HG03442 (cell line): ENCODE measurements at regions not wholly inside any gene's neighbourhood (a gene's known extent, or its start where the extent isn't known, plus 50 kb on each side); places are given as distances from the start of the nearest gene placed in this dataset.

Source experiments
- ATAC-seq: cut with Tn5 transposase; IDR thresholded peaks from one replicate; pipeline ENCODE4 v1.9.1; 2021; ENCODE audit warnings: mild to moderate bottlenecking, moderate library complexity; ENCODE audit not compliant: unreplicated experiment

DNA sequence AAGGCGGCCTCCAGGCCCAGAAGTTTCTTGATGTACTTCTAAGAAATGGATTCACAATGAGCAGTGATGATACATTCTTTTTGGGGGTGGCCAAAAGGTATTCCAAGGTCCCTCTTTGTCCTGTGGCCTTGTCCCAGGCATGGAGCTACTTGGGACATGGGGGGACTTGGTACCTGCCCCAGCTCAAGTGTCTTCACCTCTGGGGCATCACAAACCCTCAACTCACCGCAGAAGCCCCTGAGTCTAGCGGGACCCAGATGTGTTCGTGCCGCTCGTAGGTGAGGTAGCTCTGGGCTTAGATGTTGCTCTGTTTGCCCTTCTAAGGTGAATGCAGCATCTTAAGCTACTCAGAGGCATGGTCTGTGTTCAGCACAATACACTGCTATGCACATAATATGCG is 338.0 kb upstream of the IRX4 start:
- ATAC-seq, result no peak

DNA sequence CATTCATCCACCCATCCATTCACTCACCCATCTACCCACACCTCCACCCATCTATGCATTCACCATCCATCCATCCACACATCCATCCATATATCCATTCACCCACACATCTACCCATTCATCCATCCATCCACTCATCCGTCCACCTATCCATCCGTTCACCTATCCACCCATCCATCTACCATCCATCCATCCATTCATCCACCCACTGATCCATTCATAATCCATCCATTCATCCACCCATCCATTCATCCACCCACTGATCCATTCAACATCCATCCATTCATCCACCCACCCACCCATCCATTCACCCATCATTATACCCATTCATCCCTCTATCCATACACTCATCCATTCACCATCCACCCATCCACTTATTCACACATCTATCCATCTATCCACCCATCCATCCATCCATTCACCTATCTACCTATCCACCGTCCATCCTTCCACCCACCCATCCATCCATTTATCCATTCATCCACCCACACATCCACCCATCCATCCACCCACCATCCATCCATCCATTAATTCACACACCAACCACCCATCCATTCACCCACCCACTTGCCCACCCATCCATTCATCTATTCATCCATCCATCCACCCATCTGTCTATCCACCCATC is 336.5 kb upstream of the IRX4 start:
- ATAC-seq, result no peak

DNA sequence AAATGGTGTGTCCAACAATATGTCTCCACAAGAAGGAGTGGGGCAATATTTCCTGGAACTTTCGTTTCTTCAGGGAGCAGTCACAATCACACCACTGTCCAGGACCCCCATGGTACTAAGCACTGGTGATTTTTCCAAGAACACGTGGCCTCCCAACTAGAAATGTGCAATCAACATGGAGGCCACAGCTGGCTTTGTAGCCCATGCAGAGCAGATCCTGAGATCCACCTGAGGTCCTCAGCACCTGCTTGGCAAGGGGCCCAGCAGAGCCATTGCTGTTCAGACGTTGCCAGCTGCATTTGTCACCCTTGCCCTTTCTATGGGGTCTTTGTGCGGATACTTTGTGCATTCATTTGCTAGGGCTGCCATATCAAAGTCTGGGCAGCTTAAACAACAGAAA is 334.5 kb upstream of the IRX4 start:
- no peak for ATAC-seq

DNA sequence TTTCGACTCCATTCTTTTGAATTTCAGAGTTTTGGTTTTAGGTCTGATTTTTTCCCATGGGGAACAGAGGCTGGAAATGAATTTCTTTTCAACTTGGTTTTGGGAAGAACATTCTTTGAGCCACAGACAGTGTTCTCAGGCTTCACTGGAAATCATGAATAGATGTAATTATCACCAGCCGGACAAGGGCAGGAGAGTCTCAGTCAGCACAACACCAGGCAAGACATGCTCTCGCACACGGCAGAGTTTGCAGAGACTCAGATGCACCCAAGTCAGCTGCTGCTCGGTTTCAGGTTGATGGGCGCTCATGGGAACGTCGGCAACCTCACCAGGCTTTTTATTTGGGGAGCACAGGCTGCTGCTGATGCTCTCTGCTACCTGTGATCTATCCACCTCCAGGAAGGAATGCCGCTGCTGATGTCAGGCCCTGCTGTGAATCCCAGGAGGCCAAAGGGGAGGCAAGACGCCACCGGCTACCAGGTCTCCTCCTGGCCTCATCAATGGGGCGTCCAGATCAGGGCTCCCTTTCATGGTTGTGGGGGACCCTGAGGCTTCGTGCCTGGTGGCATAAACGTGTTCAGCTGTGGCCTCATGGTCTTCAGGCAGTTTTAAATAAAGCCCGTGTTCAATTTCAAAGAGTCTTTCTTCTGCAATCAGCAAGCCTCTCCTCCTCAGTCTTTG is 332.3 kb upstream of the IRX4 start:
- ATAC-seq, result no peak

DNA sequence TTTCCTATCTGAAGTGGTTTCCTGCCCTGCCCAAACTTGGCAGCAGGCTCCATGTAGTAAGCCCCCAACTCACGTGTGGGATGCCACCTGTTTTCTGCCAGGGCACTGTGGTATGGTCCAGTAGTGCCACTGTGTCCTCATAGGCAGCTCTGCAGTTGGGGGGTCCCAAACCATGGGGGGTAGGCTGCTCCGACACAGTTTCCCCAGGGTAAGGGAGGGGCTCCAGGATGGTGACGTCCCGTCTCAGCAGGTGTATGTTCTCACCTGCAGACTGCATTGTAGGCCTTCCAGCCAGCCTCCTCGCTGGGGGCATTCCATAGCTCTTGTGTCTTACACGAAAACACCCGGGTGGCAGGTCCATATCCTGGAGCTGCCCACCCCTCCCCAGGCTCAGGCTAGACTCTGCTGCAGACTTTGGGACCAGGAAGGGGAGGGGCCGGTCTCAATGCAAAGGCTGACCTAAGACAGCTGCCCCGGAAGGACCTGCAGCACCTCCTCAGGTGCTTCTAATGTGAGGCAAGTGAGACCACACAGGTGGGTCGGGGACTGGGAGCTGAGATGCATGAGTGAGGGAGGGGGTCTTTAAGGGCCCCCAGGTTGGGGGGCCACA is 330.5 kb upstream of the IRX4 start:
- no peak for ATAC-seq

DNA sequence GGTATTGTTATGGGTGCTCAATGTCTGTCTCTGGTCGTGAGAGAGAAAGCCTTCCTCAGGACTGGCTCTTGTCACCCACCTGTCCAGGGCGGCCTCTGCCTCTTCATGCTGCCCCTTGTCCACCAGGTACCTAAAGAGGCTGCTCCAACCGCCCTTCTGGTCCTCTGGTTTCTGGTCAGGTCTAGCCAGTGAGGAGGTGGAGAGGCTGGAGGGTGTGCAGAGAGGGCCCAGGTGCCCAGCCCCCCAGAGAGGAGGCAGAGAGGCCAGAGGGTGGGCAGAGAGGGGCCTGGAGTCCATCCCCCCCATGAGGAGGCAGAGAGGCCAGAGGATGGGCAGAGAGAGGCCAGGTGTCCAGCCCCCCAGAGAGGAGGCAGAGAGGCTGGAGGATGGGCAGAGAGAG is 329.8 kb upstream of the IRX4 start:
- no peak for ATAC-seq

DNA sequence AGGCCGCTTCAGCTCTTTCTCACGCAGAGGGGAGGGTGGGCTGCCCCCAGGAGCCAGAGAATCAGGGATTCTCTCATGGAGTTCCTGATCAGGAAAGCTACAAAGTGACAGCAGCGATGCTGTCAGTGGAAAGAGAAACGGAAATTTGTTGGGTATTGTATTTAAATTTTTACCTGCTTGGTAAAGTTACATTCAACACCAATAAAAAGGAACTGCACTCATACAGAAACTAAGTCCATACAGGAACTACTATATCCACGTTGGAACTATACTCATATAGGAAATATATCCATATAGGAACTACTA is 325.5 kb upstream of the IRX4 start:
- ATAC-seq, result no peak

DNA sequence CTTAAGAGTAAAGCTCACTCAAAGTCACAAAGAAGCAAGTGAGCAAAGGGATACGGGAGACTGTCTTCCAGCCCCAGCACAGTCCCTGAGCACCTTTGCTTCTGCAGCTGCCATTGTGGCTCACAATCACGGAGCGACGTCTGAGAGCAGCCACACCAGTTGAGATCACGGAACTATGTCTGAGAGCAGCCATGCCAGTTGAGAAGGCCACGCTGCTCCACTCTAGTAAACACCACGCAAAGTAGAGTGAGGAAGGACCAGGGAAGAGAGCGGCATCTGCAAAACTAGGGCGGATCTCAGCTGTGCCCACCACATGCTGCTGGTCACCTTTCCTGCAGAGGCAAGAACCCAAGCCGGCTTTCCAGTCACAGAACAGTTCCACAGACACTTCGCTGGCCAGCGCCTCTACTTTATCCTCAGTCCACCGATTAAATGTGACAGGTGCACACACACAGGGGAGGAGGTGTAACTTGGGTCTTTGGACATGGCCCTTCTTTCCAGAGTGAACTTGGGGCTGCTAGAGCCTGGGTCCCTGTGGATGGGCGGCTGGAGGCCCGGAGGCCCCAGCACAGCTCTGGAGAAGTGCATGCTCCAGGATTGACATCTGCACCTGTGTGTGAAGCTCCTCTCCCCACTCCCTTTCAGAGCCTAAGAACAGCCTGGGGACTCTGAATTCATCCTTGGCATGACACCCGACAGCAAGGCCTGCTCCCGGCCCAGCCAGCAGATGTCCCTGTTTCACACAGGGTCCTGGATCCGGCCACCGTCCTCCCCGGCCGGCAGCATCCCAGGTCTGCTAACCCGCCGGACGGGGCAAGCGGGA is 324.9 kb upstream of the IRX4 start:
- ATAC-seq, result no peak

DNA sequence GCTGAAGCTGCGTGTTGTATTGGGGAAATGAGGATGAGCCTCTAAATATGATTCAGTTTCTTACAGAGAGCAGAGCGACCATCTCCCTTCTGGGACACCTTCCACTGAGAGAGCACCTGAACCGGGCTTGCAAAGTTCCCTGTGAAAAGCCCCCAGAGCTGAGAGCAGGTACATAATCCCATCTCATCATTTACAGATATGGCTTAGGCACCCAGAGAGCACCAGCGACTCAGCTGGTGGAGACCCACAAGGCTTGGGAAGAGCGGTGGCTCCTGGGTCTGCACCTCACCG is 324.3 kb upstream of the IRX4 start:
- ATAC-seq, result no peak

DNA sequence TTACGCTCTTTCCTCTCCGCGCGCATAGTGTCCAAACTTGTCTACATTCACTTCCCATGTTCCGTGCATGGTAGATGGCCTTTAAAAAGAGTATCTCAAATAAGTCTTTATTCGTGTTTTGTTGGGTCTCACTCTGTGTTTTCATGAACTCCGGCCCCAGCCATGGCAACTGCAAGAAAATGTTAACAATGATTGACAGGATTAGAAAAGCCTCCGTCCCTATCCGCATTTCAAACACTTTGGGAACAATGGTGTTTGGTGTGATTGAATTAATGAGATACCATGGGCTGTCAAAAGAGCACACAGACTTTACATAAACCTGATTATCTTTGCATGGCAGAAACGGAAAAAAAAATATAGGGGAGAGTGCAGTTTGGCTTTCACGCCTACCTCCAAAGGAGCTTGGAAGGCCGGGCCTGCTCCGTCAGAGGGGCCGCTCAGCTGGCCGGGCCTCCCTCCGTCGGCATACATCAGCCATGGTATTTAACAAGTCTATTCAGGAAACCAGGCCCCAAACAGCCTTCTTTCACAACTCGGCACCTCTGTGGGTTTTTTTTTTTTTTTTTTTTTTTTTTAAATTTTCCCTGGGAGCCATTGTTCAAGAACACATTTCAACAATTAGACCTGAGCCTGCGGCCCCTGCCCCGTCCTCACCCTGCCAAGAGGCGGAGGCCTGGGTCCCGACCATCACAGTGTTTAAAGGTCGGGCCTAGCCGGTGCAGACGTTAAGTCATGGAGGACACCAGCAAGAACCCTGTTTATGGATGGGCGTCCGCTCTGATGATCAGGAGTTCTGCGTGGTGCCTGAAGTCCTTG is 323.8 kb upstream of the IRX4 start:
- no peak for ATAC-seq

DNA sequence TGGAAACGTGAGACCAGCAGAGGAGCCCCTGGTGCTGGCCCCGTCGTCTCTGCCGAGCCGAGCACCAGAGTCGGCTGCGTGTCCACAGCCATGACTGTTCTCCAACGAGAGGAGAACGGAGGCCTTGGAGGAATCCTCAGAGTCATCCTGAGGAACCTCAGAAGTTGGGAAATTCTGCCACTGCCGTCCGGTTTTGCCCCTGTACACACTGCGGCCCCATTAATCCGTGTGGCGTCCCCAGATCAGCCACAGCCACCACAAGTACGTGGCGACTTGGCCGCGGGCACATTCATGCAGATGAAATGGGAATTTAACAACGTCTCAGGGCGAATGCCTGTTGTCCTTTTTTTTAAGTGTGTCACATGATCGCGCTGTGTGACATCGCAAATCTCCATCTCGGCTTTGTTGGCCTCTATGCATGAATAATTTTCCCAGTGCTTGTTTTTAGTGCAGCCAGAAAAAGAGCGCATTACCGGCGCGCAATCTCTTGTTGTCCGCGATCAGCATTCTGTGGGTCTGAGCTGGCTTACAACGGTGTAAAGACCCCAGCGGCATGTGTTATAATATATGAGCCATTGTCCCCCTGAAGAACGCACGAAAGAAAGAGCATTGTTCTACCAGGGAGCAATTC is 323.0 kb upstream of the IRX4 start:
- ATAC-seq, result no peak

DNA sequence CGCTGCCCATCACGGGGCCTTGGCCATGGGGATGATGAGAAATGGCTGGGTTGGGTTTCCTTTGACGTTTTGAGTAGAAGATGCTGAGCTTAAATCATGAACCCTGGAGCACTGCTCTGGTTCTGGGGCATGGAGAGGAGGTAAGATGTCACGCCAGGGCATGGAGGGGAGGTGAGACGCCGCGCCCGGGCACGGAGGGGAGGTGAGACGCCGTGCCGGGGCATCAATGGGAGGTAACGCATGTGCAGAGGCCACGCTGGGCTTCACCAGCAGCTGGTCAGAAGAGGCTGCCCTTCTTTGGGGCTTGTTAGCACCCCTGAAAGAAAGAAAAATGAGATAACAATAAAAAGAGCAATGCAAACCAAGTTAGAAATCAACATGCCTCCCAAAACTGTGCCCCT is 322.5 kb upstream of the IRX4 start:
- ATAC-seq, result no peak

DNA sequence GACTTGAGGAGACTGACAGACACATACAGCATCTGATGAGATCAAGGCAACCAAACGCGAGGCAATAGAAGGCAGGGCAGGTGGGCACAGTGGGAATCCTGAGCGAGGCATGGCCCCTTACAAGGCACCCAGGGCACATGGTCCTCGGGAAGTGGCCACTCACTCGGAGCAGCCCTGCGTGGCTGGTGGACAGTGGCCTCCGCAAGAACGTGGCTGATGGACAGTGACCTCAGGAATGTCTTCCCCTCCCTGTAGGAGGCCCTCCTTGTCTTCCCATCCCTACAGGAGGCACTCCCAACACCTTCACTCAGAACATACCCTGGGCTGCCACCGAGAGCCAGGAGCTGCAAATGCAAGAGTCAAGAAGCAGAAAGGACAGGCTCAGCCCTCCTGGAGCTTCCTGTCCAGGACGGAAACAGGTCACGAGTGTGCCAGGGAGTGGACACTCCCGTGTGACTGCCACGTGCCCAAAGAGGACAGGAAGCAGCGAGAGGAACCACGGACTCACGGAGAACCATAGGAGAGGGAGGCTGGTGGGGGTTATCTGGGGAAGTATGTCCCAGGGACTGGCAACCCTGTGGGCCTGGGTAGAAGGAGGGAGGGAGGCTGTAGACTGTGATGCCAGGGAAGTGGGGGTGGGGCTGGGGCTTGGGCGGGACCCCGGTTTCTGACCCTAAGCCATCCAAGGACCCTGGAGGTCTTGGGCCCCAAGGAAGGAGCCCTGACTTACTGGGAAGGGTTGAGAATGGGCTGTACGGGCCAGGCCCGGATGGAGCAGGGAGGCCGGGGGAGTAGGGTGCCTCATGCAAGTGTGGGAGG is 321.9 kb upstream of the IRX4 start:
- ATAC-seq, result no peak

DNA sequence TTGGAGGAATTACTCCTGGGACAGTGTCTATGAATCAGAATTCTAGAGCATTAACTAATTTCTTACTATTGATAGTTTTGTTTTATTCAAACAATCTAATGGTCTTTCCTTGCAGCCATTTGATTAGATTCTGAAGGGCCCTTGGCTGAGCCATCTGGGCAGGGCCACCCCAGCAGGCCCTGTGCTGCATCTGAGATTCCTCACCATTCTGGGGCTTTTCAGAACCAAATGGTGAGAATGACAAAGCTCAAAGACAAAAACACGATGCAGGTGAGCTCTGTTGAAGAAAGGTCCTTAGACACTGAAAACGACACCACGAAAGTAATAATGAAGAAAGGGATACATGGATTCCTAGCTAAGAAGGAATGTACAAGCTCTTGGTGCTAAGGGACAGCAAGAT is 321.0 kb upstream of the IRX4 start:
- ATAC-seq, result no peak

DNA sequence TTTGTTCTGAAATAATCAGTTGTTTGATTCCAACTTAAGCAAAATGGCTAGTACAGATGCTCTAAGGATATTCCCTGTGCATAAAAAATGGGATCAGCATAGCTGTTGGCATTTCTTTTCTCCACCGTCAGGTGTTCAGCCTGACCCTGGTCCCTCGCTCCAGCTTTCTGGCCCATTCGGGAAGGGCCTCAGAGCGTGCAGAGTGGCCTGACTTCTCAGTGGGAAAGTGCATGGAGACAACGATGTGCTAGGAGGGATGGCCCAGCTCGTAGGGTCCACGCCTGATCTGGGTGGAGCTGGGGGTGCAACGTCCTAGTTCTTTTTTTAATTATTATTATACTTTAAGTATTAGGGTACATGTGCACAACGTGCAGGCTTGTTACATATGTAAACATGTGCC is 319.1 kb upstream of the IRX4 start:
- no peak for ATAC-seq

DNA sequence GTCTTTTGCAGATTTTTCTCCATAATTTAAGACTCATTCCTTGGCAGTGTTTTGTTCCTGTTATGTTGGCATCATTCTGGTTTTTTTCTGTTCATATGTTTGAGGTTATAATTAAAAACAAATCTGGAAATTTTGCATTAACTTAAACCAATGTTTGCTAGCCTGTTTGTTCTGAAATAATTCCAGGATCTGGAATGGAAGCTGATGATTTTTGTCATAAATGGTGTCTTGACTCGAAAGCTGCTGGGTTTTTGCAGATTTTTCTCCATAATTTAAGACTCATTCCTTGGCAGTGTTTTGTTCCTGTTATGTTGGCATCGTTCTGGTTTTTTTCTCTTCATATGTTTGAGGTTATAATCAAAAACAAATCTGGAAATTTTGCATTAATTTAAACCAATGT is 318.7 kb upstream of the IRX4 start:
- no peak for ATAC-seq

DNA sequence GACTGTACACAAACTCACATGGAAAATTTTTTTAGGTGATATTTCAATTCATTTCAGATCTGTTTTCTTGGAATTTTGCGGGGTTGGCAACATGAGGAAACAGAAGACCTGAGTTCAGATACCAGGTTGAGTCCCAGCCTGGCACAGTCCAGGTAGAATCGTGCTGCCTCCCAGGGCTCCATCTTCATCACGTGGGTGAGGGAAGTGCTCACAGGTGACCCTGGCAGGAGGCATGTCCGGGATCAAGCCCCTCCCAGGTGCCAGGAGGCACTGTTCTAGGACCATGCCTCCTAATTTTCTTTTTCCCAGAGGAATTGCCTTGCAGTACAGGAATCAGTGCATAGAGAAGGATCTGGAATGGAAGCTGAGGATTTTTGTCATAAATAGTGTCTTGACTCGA is 318.3 kb upstream of the IRX4 start:
- no peak for ATAC-seq

DNA sequence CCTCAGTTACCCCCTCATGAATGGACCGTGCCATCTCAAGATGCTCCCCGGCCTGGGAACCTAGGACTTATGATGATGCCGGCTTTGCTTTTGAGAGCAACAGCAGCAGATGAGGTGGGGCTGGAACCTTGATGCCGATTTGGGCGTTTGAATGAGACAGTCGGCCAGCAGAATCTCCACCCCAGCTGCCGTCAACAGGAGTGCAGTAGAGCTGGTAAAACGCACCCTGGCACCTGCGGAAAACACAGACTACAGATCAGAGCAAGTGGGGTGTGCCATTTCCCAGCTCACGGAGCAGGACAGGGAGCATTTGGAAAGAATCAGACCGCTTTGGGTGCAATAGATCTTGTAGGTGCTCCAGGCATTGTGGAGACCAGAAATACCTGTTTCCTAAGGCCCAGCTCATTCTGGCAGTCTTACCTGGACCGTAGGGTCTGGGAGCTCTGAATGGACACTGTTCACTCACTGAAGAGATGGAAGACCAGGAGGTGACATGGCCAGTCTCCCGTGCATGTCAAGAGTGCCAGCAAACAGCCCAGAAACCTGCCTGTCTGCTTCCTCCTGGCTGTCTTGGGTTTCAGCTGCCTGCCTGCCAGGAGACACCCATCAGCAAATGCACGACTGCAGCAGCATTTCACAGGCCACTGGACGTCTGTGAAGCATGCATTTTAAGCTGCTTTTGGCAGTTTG is 317.7 kb upstream of the IRX4 start:
- ATAC-seq, result no peak

DNA sequence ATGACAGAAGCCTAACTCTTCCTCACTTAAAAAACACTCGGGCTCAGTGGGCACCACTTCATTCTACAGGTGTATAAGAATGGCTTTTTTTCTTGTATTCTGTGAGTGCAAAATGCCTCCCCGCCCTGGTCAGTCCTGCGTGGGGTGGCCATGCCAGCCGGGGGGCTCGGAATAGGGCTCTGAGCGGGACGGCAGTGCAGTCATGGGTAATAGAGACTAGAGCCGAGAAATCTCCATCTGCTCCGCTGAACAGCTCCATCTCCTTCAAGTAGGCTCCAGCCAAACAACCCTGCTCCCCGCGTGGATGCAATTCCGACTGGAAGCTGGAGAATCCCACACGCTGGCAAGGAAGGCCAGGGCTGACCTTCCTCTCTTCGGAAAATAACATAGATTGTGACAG is 317.0 kb upstream of the IRX4 start:
- ATAC-seq, result no peak
